ENCODE measurements at regions not wholly inside any gene's neighbourhood (a gene's known extent, or its start where the extent isn't known, plus 50 kb on each side); places are given as distances from the start of the nearest gene placed in this dataset.

DNA sequence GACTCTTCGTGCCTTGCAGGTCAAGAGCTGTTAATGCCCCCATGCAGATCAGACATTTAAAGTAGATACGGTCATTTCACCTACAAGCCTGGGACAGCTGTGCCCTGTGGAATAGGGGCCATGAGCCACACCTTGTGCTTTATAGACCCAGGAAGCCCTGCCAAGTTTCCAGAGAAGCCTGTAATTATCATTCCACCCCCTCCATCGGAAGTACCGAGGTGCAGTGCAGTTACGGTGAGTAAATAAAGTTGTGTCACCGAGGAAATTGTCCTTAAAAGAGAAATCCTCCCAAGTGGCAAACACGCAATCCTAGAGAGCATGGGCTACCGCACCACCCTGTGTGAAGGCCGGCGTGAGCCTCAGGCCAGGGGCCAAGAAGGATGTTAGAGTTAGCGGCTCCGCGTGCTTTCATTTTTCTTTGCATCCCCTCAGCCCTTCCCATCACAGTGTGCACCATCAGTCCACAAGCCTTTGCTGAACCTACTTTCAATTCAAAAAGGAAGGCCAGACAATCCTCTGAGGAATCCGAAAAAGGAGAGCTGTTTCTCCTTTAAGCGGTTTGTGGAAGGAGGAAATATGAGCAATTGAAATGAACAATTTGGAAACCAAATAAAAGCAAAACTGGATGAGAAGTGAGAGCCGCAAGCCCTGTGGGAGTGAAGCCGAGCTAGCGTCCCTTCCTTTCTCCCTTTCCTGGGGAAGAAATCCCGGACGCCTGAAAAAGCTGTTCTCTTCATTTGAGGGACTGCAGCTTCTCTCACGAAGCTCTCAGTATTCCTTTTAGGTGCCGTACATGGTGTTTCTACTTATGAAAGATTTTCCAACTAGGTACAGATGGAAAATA is 183.3 kb upstream of the PDE10A start (continued):
- TF ChIP-seq, protein P1, sequence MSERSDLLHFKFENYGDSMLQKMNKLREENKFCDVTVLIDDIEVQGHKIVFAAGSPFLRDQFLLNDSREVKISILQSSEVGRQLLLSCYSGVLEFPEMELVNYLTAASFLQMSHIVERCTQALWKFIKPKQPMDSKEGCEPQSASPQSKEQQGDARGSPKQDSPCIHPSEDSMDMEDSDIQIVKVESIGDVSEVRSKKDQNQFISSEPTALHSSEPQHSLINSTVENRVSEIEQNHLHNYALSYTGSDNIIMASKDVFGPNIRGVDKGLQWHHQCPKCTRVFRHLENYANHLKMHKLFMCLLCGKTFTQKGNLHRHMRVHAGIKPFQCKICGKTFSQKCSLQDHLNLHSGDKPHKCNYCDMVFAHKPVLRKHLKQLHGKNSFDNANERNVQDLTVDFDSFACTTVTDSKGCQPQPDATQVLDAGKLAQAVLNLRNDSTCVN (tag by site-specific recombination; optimal IDR thresholded peaks at IDR 0.05): peak; percentile 22
- TF ChIP-seq ZNF354C (tag by site-specific recombination; IDR thresholded peaks at IDR 0.05; ENCODE audit: borderline replicate concordance, low read depth) (no peak), ZNF610 (tag by site-specific recombination; IDR thresholded peaks at IDR 0.05; ENCODE audit: borderline replicate concordance) (0 out of 2 replicates have a peak, but pooled peaks have one; percentile 32), PRDM1 (tag by site-specific recombination; IDR thresholded peaks at IDR 0.05) (peak; percentile 86), FEZF1 (tag by site-specific recombination; IDR thresholded peaks at IDR 0.05) (peak; percentile 80), SP7 (tag by site-specific recombination; IDR thresholded peaks at IDR 0.05) (peak; percentile 99), ZEB2 (tag by site-specific recombination; IDR thresholded peaks at IDR 0.05) (peak; percentile 84; the same call in 1 of the 2 replicates), KLF7 (tag by site-specific recombination; IDR thresholded peaks at IDR 0.05; ENCODE audit: borderline replicate concordance) (peak; percentile 92), ZNF341 (tag by site-specific recombination; IDR thresholded peaks at IDR 0.05; ENCODE audit: low read depth) (peak; percentile 49), ZNF211 (tag by site-specific recombination; IDR thresholded peaks at IDR 0.05; ENCODE audit: low read depth) (no peak), ZNF670 (tag by site-specific recombination; IDR thresholded peaks at IDR 0.05; ENCODE audit: low read depth) (no peak), WT1 (tag by site-specific recombination; IDR thresholded peaks at IDR 0.05) (peak; percentile 92), YY2 (tag by site-specific recombination; IDR thresholded peaks at IDR 0.05) (no peak; the same call in 1 of the 2 replicates), OSR2 (tag by site-specific recombination; IDR thresholded peaks at IDR 0.05) (peak; percentile 94), ZNF16 (tag by site-specific recombination; IDR thresholded peaks at IDR 0.05; ENCODE audit: low read depth) (no peak), ZNF629 (tag by site-specific recombination; IDR thresholded peaks at IDR 0.05) (peak; percentile 82), GLIS1 (tag by site-specific recombination; IDR thresholded peaks at IDR 0.05) (peak; percentile 65), KLF9 (tag by site-specific recombination; IDR thresholded peaks at IDR 0.05; ENCODE audit: low read depth) (peak; percentile 34; the same call in 1 of the 2 replicates), ZSCAN30 (tag by site-specific recombination; IDR thresholded peaks at IDR 0.05) (peak; percentile 62; the same call in 1 of the 2 replicates), ZBTB48 (tag by site-specific recombination; IDR thresholded peaks at IDR 0.05) (peak; percentile 49), ZNF701 (tag by site-specific recombination; IDR thresholded peaks at IDR 0.05) (no peak), ZNF707 (tag by site-specific recombination; IDR thresholded peaks at IDR 0.05) (no peak), ZNF19 (tag by site-specific recombination; IDR thresholded peaks at IDR 0.05; ENCODE audit: low read depth) (no peak), ZFP69B (tag by site-specific recombination; IDR thresholded peaks at IDR 0.05) (peak; percentile 100), ZNF24 (tag by site-specific recombination; IDR thresholded peaks at IDR 0.05) (peak; percentile 86), ZNF366 (tag by site-specific recombination; conservative IDR thresholded peaks at IDR 0.05) (peak; percentile 87), TCF7L2 (IDR thresholded peaks at IDR 0.05; ENCODE audit: borderline replicate concordance, low read depth, low read length) (0 out of 2 replicates have a peak, but pooled peaks have one; percentile 51), ZNF830 (tag by site-specific recombination; IDR thresholded peaks at IDR 0.05; ENCODE audit: low read depth) (no peak), KLF1 (tag by site-specific recombination; IDR thresholded peaks at IDR 0.05) (peak; percentile 53), ZNF660 (tag by site-specific recombination; IDR thresholded peaks at IDR 0.05) (0 out of 2 replicates have a peak, but pooled peaks have one; percentile 42)
- TF ChIP-seq, protein P2, sequence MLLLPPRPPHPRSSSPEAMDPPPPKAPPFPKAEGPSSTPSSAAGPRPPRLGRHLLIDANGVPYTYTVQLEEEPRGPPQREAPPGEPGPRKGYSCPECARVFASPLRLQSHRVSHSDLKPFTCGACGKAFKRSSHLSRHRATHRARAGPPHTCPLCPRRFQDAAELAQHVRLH (tag by site-specific recombination; IDR thresholded peaks at IDR 0.05): peak; percentile 52; the same call in 1 of the 2 replicates
- TF ChIP-seq, protein P3, sequence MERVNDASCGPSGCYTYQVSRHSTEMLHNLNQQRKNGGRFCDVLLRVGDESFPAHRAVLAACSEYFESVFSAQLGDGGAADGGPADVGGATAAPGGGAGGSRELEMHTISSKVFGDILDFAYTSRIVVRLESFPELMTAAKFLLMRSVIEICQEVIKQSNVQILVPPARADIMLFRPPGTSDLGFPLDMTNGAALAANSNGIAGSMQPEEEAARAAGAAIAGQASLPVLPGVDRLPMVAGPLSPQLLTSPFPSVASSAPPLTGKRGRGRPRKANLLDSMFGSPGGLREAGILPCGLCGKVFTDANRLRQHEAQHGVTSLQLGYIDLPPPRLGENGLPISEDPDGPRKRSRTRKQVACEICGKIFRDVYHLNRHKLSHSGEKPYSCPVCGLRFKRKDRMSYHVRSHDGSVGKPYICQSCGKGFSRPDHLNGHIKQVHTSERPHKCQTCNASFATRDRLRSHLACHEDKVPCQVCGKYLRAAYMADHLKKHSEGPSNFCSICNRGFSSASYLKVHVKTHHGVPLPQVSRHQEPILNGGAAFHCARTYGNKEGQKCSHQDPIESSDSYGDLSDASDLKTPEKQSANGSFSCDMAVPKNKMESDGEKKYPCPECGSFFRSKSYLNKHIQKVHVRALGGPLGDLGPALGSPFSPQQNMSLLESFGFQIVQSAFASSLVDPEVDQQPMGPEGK (tag by site-specific recombination; IDR thresholded peaks at IDR 0.05): peak; percentile 81
- TF ChIP-seq, protein P4, sequence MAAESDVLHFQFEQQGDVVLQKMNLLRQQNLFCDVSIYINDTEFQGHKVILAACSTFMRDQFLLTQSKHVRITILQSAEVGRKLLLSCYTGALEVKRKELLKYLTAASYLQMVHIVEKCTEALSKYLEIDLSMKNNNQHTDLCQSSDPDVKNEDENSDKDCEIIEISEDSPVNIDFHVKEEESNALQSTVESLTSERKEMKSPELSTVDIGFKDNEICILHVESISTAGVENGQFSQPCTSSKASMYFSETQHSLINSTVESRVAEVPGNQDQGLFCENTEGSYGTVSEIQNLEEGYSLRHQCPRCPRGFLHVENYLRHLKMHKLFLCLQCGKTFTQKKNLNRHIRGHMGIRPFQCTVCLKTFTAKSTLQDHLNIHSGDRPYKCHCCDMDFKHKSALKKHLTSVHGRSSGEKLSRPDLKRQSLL (tag by site-specific recombination; IDR thresholded peaks at IDR 0.05): 0 out of 2 replicates have a peak, but pooled peaks have one; percentile 15
- TF ChIP-seq, protein P5, sequence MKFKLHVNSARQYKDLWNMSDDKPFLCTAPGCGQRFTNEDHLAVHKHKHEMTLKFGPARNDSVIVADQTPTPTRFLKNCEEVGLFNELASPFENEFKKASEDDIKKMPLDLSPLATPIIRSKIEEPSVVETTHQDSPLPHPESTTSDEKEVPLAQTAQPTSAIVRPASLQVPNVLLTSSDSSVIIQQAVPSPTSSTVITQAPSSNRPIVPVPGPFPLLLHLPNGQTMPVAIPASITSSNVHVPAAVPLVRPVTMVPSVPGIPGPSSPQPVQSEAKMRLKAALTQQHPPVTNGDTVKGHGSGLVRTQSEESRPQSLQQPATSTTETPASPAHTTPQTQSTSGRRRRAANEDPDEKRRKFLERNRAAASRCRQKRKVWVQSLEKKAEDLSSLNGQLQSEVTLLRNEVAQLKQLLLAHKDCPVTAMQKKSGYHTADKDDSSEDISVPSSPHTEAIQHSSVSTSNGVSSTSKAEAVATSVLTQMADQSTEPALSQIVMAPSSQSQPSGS (tag by site-specific recombination; IDR thresholded peaks at IDR 0.05; ENCODE audit: low read depth): peak; percentile 60; the same call in 1 of the 2 replicates

All from HEK293 (cell line).